Gastrocnemius medialis (tissue), 4 donors: ENCODE measurements at regions not wholly inside any gene's neighbourhood (a gene's known extent, or its start where the extent isn't known, plus 50 kb on each side); places are given as distances from the start of the nearest gene placed in this dataset.

Experiments
- ATAC-seq, 2 donors: fragments of 150-250 bp; one replicate each; pipeline ENCODE4 v1.9.1; 2016
- DNase-seq, 2 donors: peaks; one replicate each; pipeline ENCODE4 v3.0.0-alpha.2; 2019
- H3K27ac ChIP-seq, 4 donors: fragments of 200-600 bp; sonication (generic); 1 replicate in 1 of 4; 2 replicates in 3 of 4; pipeline ENCODE4 v1.5.1; 2016 to 2018; ENCODE audit warnings: mild to moderate bottlenecking in 2 of 4, moderate library complexity in 1 of 4
- H3K27me3 ChIP-seq, 3 donors: fragments of 200-600 bp; sonication (generic) in 2 of 3; 1 replicate in 1 of 3; 2 replicates in 2 of 3; pipeline versions ENCODE4 v1.5.1 to v1.6.0; 2016 to 2019; ENCODE audit warnings: mild to moderate bottlenecking in 1 of 3, moderate library complexity in 1 of 3
- H3K36me3 ChIP-seq, 2 donors: fragments of 200-600 bp; sonication (generic) in 1 of 2; one replicate each; pipeline ENCODE4 v1.5.1; 2017 to 2018
- H3K4me1 ChIP-seq, 2 donors: fragments of 200-600 bp; sonication (generic) in 1 of 2; one replicate each; pipeline ENCODE4 v1.5.1; 2016 to 2017; ENCODE audit warnings: mild to moderate bottlenecking in 2 of 2
- H3K4me3 ChIP-seq, 4 donors: fragments of 200-600 bp; sonication (generic) in 3 of 4; 1 replicate in 1 of 4; 2 replicates in 3 of 4; pipeline ENCODE4 v1.5.1; 2016 to 2019; ENCODE audit warnings: mild to moderate bottlenecking in 2 of 4
- H3K9me3 ChIP-seq, 3 donors: fragments of 200-600 bp; sonication (generic) in 2 of 3; 1 replicate in 1 of 3; 2 replicates in 2 of 3; pipeline ENCODE4 v1.5.1; 2016 to 2019
- POLR2A ChIP-seq, 2 donors: fragments of 450-650 bp; IDR thresholded peaks; one replicate each; pipeline ENCODE4 v1.6.1; 2017; ENCODE audit warnings: antibody characterized with exemption in 2 of 2, mild to moderate bottlenecking in 2 of 2, moderate library complexity in 2 of 2
- in situ Hi-C, 4 donors: fragments of 200-750 bp; cut with MboI; loops; one replicate each; pipeline versions ENCODE4 v1.15.0 to v1.8.0; 2017; ENCODE audit warnings: low sequenced_read_pairs in 4 of 4
- intact Hi-C: fragments of 100-400 bp; cut with DNase I; formaldehyde crosslinking; loops from one replicate; pipeline ENCODE4 v1.15.1; 2023; ENCODE audit warnings: low total_unique reads
- TF ChIP-seq, protein P1 (sequence below), 5 experiments: fragments of 450-650 bp in 3 of 5; fragments of 200-600 bp in 2 of 5; sonication (generic) in 2 of 5; IDR thresholded peaks in 4 of 5; conservative IDR thresholded peaks in 1 of 5; 1 replicate in 4 of 5; 2 replicates in 1 of 5; pipeline ENCODE4 v1.5.1; 2016 to 2019; ENCODE audit warnings: antibody characterized with exemption in 5 of 5, mild to moderate bottlenecking in 3 of 5, moderate library complexity in 3 of 5

DNA sequence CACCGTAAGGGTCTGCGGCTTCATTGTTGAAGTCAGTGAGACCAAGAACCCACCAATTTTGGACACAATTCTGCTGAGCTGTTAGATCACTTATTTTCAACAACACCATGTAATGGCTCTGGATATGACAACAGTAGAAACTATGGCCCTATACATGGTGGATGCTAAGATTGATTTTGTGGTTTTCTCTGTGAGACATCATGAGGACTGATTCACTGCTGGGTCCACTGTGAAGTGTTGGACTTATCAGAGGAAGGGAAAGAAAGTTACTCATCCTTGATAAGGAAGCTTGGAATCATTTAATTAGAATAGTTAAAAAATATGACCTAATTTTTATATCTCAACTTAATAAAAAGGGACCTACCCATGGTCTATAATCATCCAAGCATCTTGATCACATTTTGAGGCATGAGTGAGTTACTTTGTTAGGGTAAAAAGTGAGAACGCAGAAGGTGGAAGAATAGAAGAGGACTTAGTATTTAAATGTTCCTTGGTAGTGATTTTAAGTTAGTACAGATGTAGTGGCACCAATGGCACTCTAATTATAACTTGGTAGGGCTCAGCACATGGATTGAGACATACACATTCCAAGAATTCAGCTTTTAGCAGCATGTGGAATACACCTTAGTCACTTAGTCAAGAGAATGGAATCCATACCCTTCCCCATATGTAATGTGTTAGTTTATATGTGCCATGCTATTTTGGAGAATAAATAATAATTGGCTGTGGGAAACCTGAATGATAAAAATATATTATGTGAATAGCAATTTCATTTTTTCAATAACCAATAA, 123.5 kb upstream of the CD180 start:
- H3K36me3 ChIP-seq: no peaks in the 10 kb centered on the region
- ATAC-seq (no peak), DNase-seq (no peak)
- intact Hi-C loops (no loop called here), in situ Hi-C loops (no loop called here)
- H3K27ac ChIP-seq: no peak overlapping the region
- TF ChIP-seq POLR2A (IDR thresholded peaks at IDR 0.05): no peak
- TF ChIP-seq, protein P1, sequence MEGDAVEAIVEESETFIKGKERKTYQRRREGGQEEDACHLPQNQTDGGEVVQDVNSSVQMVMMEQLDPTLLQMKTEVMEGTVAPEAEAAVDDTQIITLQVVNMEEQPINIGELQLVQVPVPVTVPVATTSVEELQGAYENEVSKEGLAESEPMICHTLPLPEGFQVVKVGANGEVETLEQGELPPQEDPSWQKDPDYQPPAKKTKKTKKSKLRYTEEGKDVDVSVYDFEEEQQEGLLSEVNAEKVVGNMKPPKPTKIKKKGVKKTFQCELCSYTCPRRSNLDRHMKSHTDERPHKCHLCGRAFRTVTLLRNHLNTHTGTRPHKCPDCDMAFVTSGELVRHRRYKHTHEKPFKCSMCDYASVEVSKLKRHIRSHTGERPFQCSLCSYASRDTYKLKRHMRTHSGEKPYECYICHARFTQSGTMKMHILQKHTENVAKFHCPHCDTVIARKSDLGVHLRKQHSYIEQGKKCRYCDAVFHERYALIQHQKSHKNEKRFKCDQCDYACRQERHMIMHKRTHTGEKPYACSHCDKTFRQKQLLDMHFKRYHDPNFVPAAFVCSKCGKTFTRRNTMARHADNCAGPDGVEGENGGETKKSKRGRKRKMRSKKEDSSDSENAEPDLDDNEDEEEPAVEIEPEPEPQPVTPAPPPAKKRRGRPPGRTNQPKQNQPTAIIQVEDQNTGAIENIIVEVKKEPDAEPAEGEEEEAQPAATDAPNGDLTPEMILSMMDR (IDR thresholded peaks at IDR 0.05 in 4 of 5, conservative IDR thresholded peaks at IDR 0.05 in 1 of 5): no peak
- H3K4me3 ChIP-seq: no peak overlapping the region
- no peaks in the 10 kb centered on the region for H3K27me3 ChIP-seq
- H3K4me1 ChIP-seq: no peaks in the 10 kb centered on the region
- no peaks in the 10 kb centered on the region for H3K9me3 ChIP-seq

DNA sequence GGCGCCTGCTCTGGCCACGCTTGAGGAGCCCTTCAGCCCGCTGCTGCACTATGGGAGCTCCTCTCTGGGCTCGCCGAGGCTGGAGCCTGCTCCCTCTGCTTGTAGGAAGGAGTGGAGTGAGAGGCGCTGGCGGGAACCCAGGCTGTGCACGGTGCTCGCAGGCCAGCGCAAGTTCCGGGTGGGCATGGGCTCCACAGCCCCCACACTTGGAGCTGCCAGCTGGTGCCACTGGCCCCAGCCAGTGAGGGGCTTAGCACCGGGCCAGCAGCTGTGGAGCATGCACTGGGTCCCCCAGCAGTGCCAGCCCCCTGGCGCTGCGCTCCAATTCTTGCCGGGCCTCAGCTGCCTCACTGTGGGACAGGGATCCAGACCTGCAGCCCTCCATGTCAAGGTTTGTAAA, 122.1 kb upstream of the CD180 start:
- no peak for ATAC-seq
- in situ Hi-C loops: no loop called here
- H3K27ac ChIP-seq: no peak overlapping the region

DNA sequence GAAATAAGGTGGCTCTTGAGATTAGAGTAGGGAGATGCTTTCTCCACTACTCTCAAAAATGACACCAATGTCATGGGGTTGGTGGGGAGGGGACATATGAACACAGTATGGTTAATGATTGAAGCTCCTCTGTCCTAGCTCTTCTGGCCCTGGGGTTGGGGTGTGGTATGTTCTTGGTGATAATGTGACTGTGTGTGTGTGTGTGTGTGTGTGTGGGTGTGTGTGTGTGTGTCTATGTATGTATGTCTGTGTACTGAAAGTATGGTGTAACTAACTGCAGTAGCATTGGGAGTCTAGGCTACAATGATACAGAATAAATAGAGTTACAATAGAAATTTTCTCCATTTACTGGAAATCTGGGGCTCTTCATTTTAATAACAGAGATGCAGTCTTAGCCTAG, 121.0 kb upstream of the CD180 start:
- Histone ChIP-seq H3K4me1 (no peaks in the 10 kb centered on the region), H3K27ac (no peak overlapping the region), H3K27me3 (no peaks in the 10 kb centered on the region), H3K36me3 (no peaks in the 10 kb centered on the region), H3K9me3 (no peaks in the 10 kb centered on the region), H3K4me3 (no peak overlapping the region)
- intact Hi-C loops (no loop called here), in situ Hi-C loops (no loop called here)
- DNase-seq (no peak), ATAC-seq (no peak)
- no peak for TF ChIP-seq POLR2A (IDR thresholded peaks at IDR 0.05)
- TF ChIP-seq, protein P1 (IDR thresholded peaks at IDR 0.05 in 4 of 5, conservative IDR thresholded peaks at IDR 0.05 in 1 of 5): no peak

More for the DNA sequence above, 122.1 kb upstream of the CD180 start:
- no peak for DNase-seq
- Histone ChIP-seq H3K36me3 (no peaks in the 10 kb centered on the region), H3K9me3 (no peaks in the 10 kb centered on the region), H3K4me3 (no peak overlapping the region), H3K4me1 (no peaks in the 10 kb centered on the region), H3K27me3 (no peaks in the 10 kb centered on the region)
- TF ChIP-seq POLR2A (IDR thresholded peaks at IDR 0.05): no peak
- TF ChIP-seq, protein P1 (IDR thresholded peaks at IDR 0.05 in 4 of 5, conservative IDR thresholded peaks at IDR 0.05 in 1 of 5): no peak
- intact Hi-C loops: no loop called here

DNA sequence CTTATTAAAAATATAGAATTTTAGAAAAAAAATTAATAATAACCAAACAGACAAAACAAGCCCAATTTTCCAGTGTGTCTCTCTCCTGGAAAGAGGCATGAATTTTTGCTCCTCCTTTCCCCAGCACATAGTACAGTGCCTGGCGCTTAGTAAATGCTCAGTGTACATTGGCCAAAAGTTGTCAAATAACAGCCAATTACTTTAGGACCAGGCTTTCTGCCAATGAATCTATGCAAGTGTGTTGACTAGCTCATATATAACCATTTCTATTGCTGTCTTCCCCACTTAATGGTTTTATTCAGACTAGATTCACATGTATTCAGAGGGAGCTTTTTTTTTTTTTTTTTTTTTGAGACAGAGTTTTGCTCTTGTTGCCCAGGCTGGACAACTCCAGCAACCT, 120.1 kb upstream of the CD180 start:
- no peak for DNase-seq
- Histone ChIP-seq H3K27ac (no peak overlapping the region), H3K27me3 (no peaks in the 10 kb centered on the region), H3K4me1 (no peaks in the 10 kb centered on the region), H3K4me3 (no peak overlapping the region), H3K9me3 (no peaks in the 10 kb centered on the region), H3K36me3 (no peaks in the 10 kb centered on the region)
- ATAC-seq: no peak
- intact Hi-C loops (no loop called here), in situ Hi-C loops (no loop called here)
- TF ChIP-seq, protein P1 (IDR thresholded peaks at IDR 0.05 in 4 of 5, conservative IDR thresholded peaks at IDR 0.05 in 1 of 5): no peak
- TF ChIP-seq POLR2A (IDR thresholded peaks at IDR 0.05): no peak
